ENCODE measurements at regions not wholly inside any gene's neighbourhood (a gene's known extent, or its start where the extent isn't known, plus 50 kb on each side); places are given as distances from the start of the nearest gene placed in this dataset.

- no peaks in the 10 kb centered on the region for H4K20me1 ChIP-seq (replicated peaks; ENCODE audit: control insufficient read depth, insufficient read depth, low read length)
- H3K36me3 ChIP-seq (ENCODE audit: control insufficient read depth, insufficient read depth, low read length): no peaks in the 10 kb centered on the region
- no peak overlapping the region for H2AFZ ChIP-seq (ENCODE audit: low read depth, low read length)
- no TSS peak for BruUV-seq (replicated peaks)
- CTCF ChIA-PET (ENCODE audit: low intra/inter-chr PET ratio): no interaction called here
- POLR2A ChIA-PET: no interaction called here
- ATAC-seq (no peak), FAIRE-seq (no peak), DNase-seq (ENCODE audit: extremely low read depth in 1 of 4, low spot score in 3 of 4) (no peak)
- H3K9me1 ChIP-seq (ENCODE audit: control insufficient read depth, insufficient read depth, low read length): no peaks in the 10 kb centered on the region
- in situ Hi-C loops (cut with MboI) (no loop called here), intact Hi-C loops (cut with micrococcal nuclease) (no loop called here)
- H3K4me3 ChIP-seq: no peak overlapping the region
- H3K27ac ChIP-seq (ENCODE audit: extremely low read depth, low read depth, low read length): no peak overlapping the region
- TF ChIP-seq SRSF7 (optimal IDR thresholded peaks at IDR 0.05; ENCODE audit: low read depth, low read length) (no peak), ZNF79 (CRISPR knock-in tag; IDR thresholded peaks at IDR 0.05; ENCODE audit: low read depth) (no peak), ZNF785 (CRISPR knock-in tag; IDR thresholded peaks at IDR 0.05) (no peak), ZNF23 (CRISPR knock-in tag; IDR thresholded peaks at IDR 0.05) (no peak), TFAP4 (CRISPR knock-in tag; IDR thresholded peaks at IDR 0.05; ENCODE audit: borderline replicate concordance) (no peak), RBM15 (IDR thresholded peaks at IDR 0.05; ENCODE audit: insufficient read depth, low read length) (no peak), SPI1 (IDR thresholded peaks at IDR 0.05; ENCODE audit: borderline replicate concordance, low read depth, low read length) (no peak), PATZ1 (CRISPR knock-in tag; IDR thresholded peaks at IDR 0.05; ENCODE audit: borderline replicate concordance) (no peak), TCF3 (CRISPR knock-in tag; IDR thresholded peaks at IDR 0.05) (no peak), ZBTB12 (CRISPR knock-in tag; IDR thresholded peaks at IDR 0.05) (no peak), ATF3 (IDR thresholded peaks at IDR 0.05) (no peak), ATF3 (CRISPR knock-in tag; conservative IDR thresholded peaks at IDR 0.05) (no peak), RBM39 (optimal IDR thresholded peaks at IDR 0.05; ENCODE audit: low read depth, low read length) (no peak), ZSCAN32 (CRISPR knock-in tag; IDR thresholded peaks at IDR 0.05) (no peak), ZNF507 (tag; conservative IDR thresholded peaks at IDR 0.05) (no peak), DMBX1 (CRISPR knock-in tag; IDR thresholded peaks at IDR 0.05; ENCODE audit: borderline replicate concordance) (no peak)
- H3K4me1 ChIP-seq (replicated peaks in 1 of 2; ENCODE audit: control insufficient read depth in 2 of 2, insufficient read depth in 2 of 2, low read length in 2 of 2): no peaks in the 10 kb centered on the region
- no peak overlapping the region for H3K9ac ChIP-seq (ENCODE audit: insufficient read depth in 1 of 2, low read depth in 2 of 2, low read length in 2 of 2)
- H3K79me2 ChIP-seq (ENCODE audit: control insufficient read depth, insufficient read depth, low read length): no peaks in the 10 kb centered on the region
- no peak overlapping the region for H3K4me2 ChIP-seq (ENCODE audit: insufficient read depth, low read length)
- WGBS (ENCODE audit: insufficient coverage, low coverage, missing lambda C conversion rate): 1% methylated on average over 5 of the region's 5 CpGs
- H3K27me3 ChIP-seq (ENCODE audit: control insufficient read depth in 2 of 2, insufficient read depth in 2 of 2, low read length in 2 of 2): no peaks in the 10 kb centered on the region
- H3K9me3 ChIP-seq (replicated peaks; ENCODE audit: control insufficient read depth, insufficient read depth, low read depth, low read length): no peaks in the 10 kb centered on the region; the same call in 1 of the 2 replicates
These were observed 54.5 kb upstream of the MC3R start for GRCh38 chr20:56194042-56194441.
